HG03460 (cell line): ENCODE measurements at regions not wholly inside any gene's neighbourhood (a gene's known extent, or its start where the extent isn't known, plus 50 kb on each side); places are given as distances from the start of the nearest gene placed in this dataset.
"Not testable (repeated sequence)": the region's sequence is repeated elsewhere in the genome, so short reads cannot be mapped to it uniquely, and the experiment has no call there.

Source experiments
- ATAC-seq: cut with Tn5 transposase; IDR thresholded peaks from one replicate; pipeline ENCODE4 v1.9.1; 2021; ENCODE audit not compliant: unreplicated experiment

DNA sequence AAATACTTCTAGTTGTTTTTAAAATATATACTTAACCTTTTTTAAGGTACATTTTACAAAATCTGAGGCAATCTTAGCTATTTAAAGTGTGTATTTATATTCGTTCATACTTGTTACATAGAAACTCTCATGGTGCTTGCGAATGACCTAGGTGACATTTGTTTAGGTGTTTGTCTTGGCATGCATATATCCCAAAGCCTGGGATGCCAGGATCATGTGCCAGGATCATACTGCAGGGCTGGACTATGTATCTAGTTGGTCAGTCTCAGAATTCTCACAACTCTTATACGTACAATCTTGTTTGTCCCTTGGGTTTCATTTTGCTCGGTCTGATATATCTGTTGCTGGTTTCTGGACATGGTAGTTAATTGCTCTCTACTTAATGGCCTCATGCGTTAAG, 109.9 kb upstream of the WIPF3 start:
- ATAC-seq: not testable (repeated sequence)

DNA sequence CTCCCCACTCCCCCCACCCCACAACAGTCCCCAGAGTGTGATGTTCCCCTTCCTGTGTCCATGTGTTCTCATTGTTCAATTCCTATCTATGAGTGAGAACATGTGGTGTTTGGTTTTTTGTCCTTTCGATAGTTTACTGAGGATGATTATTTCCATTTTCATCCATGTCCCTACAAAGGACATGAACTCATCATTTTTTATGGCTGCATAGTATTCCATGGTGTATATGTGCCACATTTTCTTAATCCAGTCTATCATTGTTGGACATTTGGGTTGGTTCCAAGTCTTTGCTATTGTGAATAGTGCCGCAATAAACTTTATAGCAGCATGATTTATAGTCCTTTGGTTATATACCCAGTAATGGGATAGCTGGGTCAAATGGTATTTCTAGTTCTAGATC, 106.6 kb upstream of the WIPF3 start:
- not testable (repeated sequence) for ATAC-seq

DNA sequence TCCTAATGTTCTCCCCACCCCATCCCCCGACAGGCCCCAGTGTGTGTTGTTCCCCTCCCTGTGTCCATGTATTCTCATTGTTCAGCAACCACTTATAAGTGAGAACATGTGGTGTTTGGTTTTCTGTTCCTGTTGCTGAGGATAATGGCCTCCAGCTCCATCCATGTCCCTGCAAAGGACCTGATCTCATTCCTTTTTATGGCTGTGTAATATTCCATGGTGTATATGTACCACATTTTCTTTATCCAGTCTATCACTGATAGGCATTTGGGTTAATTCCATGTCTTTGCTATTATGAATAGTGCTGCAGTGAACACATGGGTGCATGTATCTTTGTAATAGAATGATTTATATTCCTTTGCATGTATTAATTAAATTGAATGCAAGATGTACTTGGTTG, 104.8 kb upstream of the WIPF3 start:
- not testable (repeated sequence) for ATAC-seq

DNA sequence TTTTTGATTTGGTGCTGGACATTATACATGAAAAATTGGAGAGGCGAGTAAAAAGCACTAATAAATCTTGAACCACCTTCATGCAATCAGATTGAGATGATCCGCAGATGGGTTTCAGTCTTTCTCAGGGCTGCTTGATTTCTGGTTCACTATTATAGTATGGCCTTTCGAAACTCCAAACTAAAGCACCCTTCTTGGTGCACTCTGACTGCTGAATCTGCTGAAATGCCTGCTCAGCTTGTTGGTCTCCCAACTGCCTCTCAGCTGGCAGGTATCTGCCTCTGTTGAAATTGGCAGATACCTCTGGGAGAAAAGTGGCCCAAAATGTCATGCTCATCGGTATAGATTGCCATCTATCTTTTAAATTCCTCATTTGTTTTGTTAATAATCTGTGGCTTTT, 102.5 kb upstream of the WIPF3 start:
- not testable (repeated sequence) for ATAC-seq

DNA sequence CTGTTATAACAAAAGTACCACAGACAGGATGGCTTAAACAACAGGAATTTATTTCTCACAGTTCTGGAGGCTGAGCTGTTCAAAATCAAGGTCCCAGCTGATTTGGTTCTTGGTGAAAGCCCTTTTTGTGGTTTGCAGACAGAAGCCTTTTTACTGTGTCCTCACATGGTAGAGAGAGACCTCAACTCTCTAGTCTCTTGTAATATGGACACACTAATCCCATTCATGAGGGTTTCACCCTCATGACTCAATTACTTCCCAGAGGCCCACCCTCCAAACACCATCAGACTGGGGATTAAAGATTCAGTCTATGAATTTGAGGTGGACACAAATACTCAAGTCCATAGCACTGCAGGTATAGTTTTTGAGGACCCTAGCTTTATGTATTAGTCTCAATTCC, 97.3 kb upstream of the WIPF3 start:
- ATAC-seq: not testable (repeated sequence)

DNA sequence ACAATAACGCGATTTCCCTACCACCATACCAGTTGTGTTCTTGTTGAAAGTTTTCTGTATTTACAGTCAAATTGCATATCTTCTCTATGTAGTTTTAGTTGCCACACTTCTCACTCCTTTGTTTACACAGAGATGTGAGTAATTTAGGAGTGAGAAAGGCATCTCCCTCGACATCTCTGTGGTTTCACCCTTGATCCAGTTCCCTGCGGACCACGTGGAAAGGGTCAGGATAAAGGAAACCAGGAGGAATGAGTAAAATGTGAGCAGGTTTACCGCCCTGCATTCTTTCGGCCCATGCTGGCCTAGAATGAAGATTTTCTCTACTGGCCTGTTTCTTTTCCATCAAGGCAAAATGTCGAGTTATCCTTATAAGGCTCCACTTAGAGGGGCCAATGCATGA, 83.2 kb upstream of the WIPF3 start:
- ATAC-seq: not testable (repeated sequence)

DNA sequence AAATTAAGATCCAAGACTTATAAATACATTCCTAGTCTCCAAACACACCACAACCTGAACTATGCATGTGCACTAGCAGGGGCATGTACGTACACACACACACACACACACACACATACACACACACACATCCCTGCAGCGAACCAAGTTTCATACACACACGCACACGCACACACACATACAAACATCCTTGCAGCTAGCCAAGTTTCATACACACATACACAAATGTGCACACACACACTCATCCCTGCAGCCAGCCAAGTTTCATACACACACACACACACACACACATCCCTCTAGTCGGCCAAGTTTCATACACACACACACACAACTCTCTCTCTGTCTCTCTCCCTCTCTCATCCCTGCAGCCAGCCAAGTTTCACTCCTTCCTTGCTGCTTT, 82.7 kb upstream of the WIPF3 start:
- ATAC-seq: no peak

DNA sequence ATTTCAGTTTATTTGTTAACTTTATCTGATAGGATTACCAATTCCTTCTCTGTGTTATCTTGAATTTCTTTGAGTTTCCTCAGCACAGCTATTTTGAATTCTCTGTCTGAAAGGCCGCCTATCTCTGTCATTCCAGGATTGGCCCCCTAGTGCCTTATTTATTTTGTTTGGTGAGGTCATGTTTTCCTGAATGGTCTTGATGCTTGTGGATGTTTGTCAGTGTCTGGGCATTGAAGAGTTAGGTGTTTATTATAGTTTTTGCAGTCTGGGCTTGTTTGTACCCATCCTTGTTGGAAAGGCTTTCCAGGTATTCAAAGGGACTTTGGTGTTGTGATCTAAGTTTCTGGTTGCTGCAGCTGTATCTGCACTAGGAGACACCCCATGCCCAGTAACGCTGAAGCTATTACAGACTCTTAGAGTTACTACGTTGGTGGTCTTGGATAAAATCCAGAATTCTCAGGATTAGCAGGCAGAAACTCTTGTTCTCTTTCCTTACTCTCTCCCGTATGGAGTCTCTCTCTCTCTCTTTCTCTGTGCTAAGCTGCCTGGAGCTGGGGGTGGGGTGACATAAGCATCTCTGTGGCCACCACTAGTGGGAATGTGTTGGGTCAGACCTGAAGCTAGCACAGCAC, 76.7 kb upstream of the WIPF3 start:
- ATAC-seq: not testable (repeated sequence)

DNA sequence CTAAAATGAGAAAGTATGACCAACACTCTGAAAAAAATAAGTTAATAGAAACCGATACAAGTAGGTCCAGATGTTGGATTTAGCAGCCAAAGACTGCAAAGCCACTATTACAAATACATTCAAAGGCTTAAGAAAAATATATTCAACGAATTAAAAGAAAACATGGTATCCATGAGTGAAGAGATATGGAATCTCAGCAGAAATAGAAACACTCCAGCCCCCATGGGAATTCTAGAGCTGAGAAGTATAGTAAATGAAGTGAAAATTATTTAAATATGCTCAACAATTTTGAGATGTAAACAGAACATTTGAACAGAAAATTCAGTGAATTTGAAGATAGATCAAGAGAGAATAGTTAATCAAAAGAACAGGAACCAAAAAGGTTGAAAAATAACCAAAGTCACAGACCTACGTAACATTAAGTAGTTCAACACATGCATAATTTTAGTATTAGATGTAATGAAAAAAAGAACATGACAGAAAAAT, 72.0 kb upstream of the WIPF3 start:
- ATAC-seq: no peak

DNA sequence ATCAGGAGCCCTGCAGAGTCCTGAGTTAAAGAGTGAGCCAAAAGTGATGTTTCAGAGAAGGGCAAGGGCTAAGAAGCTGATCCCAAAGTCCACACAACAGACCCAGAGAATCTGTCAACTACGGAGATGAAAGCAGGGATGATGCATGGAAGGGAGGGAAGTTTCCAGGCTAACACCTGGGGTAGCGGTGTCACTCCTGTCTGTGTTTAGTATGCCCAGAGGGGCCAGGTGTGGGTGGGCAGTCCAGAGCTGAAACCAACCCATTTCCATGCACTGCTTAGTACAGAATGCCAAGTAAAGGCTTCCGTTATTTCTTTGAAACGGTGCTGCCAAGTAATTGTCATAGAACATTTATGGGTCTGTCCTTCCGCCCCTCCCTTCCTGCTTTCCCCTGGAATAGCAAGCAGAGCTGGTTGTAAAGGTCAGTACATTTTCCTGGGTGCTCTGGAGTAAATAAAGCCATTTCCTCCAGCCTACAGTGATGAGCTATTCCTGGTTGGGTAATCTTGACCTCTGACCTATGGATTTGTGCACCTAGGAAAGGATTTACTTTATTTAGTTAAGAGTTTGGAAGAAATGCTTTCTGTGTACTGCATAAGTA, 58.6 kb upstream of the WIPF3 start:
- ATAC-seq: not testable (repeated sequence)

DNA sequence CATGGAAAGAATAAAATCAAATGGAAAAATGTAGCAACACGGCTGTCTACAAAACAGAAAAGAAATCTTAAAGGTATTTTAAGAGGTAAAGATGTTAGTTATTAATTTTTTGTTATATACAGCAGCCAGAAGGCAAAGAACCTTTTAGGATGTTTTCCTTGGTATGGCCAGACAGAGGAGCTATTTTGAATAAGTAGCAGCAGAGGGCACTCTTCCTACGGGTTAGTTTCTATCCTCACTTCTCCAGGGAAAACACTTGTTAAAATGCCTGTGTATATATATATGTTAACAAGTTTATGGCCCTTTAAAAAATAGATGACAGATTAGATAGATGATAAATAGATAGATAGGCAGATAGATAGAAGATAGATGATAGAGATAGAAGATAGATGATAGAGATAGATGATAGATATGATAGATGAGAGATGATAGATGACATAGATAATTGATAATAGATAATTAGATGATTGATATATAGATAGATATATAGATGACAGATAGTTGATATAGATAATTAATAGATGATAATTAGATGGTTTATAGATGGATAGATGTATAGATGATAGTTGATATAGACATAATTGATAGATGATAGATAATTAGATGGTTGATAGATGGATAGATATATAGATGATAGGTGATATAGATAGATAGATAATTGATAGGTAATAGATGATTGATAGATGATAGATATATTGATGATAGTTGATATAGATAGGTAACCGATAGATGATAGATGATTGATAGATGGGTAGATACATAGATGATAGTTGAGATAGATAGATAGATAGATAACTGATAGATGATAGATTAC, 57.8 kb upstream of the WIPF3 start:
- ATAC-seq: no peak

DNA sequence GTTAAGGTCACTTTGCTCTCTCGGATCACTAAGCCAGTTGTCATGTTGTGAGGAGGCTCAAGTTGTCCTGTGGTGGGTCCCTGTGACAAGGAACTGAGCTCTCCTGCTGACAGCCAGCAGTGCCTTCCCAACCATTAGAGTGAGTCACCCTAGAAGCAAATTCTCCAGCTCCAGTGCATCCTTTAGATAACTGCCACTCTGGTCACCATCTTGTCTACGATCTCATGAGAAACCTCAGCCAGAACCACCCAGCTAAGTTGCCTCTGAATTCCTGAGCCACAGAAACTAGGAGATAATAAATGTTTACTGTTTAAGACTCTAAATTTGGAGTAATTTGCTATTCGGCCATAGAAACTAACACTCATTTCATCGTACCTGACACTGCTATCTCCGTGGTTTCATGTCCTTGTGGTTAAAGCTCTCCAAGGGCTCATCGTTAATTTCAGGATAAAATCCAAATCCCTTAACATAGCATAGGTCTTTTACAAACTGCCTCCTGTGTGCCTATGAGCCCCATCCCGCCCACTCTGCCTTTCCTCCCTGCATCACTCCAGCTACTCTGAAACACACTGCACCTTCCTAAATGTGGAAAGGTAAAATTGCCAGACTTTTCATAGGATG, 56.5 kb upstream of the WIPF3 start:
- ATAC-seq: no peak

DNA sequence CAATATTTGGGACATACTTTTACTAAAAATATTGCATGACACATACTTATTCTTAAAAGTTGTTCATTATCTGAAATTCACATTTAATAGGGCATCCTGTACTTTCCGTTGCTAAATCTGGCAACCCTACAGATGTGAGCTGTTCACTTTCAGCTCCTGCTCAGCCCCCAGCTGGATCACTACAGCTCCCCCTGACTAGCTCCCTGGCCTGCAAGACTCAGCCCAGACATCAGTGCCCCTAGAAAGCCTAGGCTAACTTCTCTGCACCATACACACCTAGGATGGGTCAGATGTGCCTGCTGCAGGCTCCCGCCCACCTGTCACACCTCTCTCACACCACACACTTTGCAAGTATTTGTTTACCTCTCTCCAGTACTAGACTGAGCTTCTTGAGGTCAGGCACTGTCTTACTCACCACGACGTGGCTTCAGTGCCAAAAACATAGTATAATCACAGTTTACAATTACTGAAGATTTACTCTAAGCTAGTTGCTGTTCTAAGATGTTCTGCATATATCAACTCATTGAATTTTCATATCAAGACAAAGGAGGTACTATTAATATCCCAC, 55.9 kb upstream of the WIPF3 start:
- not testable (repeated sequence) for ATAC-seq

DNA sequence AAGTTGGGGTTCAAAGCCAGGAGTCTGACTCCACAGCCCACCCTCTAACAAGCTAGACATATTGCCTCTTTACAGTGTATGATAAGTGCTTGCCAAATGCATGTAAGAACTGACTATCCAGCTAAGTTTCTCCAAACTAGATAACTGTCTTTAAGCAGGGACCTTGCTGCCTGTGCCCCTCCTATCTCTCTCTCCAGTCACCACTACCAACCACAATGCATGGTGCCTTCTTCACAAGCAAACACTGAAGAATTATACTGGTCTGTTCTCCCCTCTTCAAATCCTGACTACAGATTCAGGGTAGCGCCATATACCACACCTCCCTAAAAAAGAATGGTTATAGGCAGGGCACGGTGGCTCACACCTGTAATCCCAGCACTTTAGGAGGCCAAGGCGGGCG, 55.3 kb upstream of the WIPF3 start:
- not testable (repeated sequence) for ATAC-seq

DNA sequence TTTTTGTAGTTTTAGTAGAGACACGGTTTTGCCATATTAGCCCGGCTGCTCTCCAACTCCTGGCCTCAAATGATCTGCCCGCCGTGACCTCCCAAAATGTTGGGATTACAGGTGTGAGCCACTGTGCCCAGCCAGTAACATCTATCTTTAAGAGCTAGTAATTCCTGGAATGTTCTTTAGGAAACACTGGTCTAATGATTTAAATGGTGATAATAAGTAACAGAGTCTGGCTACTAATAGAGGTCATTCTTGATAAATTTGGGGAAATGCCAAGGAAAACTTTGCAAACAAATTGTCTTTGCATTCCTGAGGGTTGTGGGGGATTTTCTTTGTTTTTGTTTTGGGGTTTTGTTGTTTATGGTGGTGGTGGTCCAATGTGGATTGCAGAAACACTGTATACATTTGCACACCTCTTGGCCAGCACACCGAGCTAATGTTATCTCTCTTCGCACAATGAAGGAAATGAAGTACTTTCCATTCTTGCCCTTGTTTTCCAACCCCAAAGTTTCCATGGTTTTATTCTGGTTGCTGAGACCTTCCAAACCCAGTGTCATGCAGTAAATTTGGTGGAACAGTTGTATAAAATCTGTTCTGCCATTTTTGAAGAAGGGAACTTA, 51.3 kb upstream of the WIPF3 start:
- no peak for ATAC-seq
